Endodermal cell (in vitro differentiated cells): ENCODE measurements at regions not wholly inside any gene's neighbourhood (a gene's known extent, or its start where the extent isn't known, plus 50 kb on each side); places are given as distances from the start of the nearest gene placed in this dataset.

Experiments
- DNase-seq: peaks from one replicate; pipeline ENCODE4 v3.0.0-alpha.2; 2017
- H3K27ac ChIP-seq: 2 replicates; pipeline ENCODE4 v1.5.1; 2013; ENCODE audit warnings: mild to moderate bottlenecking, low read depth, low read length, moderate library complexity
- H3K27me3 ChIP-seq: 2 replicates; pipeline ENCODE4 v1.6.1; 2013; ENCODE audit warnings: mild to moderate bottlenecking, low read length, moderate library complexity; ENCODE audit not compliant: insufficient read depth, control insufficient read depth, poor library complexity, severe bottlenecking
- H3K36me3 ChIP-seq: 2 replicates; pipeline ENCODE4 v1.7.0; 2013; ENCODE audit warnings: mild to moderate bottlenecking, low read length, moderate library complexity; ENCODE audit not compliant: control insufficient read depth, insufficient read depth
- H3K4me1 ChIP-seq: one replicate; pipeline ENCODE4 v1.7.0; 2013; ENCODE audit warnings: low read length; ENCODE audit not compliant: control insufficient read depth, insufficient read depth
- H3K4me3 ChIP-seq: 2 replicates; pipeline ENCODE4 v1.5.1; 2013; ENCODE audit warnings: mild to moderate bottlenecking, low read length, moderate library complexity
- H3K9ac ChIP-seq: 2 replicates; pipeline ENCODE4 v1.6.1; 2013; ENCODE audit warnings: mild to moderate bottlenecking, low read length, moderate library complexity; ENCODE audit not compliant: poor library complexity, severe bottlenecking; ENCODE audit errors: extremely low read depth
- H3K9me3 ChIP-seq: 2 replicates; pipeline ENCODE4 v1.6.1; 2013; ENCODE audit warnings: mild to moderate bottlenecking, low read length, moderate library complexity; ENCODE audit not compliant: control insufficient read depth
- H3K27ac Mint-ChIP-seq: 2 replicates; pipeline ENCODE4 v1.8.0; 2020; ENCODE audit warnings: mixed read lengths
- H3K27me3 Mint-ChIP-seq: 2 replicates; pipeline ENCODE4 v1.8.0; 2021; ENCODE audit warnings: mild to moderate bottlenecking, mixed read lengths; ENCODE audit not compliant: insufficient read depth
- H3K36me3 Mint-ChIP-seq: 2 replicates; pipeline ENCODE4 v1.8.0; 2020; ENCODE audit warnings: low read depth, mixed read lengths
- H3K4me1 Mint-ChIP-seq: 2 replicates; pipeline ENCODE4 v1.8.0; 2020; ENCODE audit warnings: mixed read lengths
- H3K4me3 Mint-ChIP-seq: 2 replicates; pipeline ENCODE4 v1.8.0; 2020; ENCODE audit warnings: mild to moderate bottlenecking, moderate library complexity, mixed read lengths
- H3K9me3 Mint-ChIP-seq: 2 replicates; pipeline ENCODE4 v1.8.0; 2020; ENCODE audit warnings: mild to moderate bottlenecking, mixed read lengths
- WGBS, 2 experiments: methylation state at CpG; one replicate each; pipeline versions ENCODE4 v1.1.5 to v1.1.7; 2013; ENCODE audit warnings: missing lambda C conversion rate in 2 of 2, mixed read lengths in 1 of 2; ENCODE audit not compliant: insufficient coverage in 1 of 2, insufficient read length in 1 of 2; 5-methylcytosine and 5-hydroxymethylcytosine counted together
- TF ChIP-seq, protein P1 (sequence below): fragments of 200-600 bp; sonication (generic); conservative IDR thresholded peaks from 2 replicates; pipeline ENCODE4 v1.5.0; 2021; ENCODE audit warnings: antibody characterized with exemption, mild to moderate bottlenecking

DNA sequence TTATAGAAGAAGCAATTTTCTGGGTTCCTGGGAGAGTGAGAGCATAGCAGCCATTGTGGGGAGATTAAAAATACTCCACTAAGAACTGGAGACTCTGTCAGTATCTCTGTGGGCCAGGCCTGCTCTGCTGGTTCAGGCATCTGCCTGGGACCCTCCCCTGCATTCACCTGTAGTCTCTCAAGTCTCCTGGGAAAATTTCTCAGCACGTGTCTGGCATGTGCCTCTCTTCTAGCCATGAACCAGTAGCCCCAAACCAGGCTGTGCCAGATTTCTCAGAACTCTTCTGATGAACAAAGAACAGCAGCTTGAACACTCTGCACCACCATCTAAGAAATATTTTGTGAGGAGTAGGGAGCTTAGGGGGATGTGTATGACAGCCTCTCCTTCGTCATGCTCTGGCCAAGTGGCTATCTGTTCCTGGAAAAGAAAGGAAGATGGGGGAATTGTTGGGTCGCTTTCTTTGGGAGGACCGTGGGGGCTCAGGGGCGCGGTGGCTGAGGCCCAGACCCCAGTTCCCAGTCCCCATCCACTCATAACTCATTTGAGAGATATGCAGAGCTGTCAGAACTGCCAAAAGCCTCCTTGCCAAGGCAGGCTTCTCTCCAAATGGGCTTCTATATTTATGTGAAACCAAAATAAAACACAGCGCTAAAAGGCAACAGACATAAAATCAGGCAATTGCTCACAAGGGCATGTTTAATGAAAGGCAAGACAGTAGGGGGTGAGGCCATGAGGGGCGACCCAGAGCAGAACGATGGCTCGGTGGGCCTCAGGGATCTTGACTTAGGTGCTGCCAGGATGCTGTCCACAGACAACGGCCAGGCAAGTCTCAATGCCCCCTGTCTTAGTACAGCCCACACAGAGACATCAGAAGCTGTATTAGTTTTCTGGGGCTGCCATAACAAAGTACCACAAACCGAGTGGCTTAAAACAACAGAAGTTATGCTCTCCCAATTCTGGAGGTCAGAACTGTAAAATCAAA is 114.7 kb upstream of the TNP1 start:
- Histone ChIP-seq H3K4me3 (no peak overlapping the region), H3K9me3 (no peaks in the 10 kb centered on the region), H3K36me3 (no peaks in the 10 kb centered on the region), H3K27ac (no peak overlapping the region), H3K9ac (no peak overlapping the region), H3K27me3 (no peaks in the 10 kb centered on the region), H3K4me1 (no peaks in the 10 kb centered on the region)
- H3K4me1 Mint-ChIP-seq, result no peaks in the 10 kb centered on the region
- H3K27me3 Mint-ChIP-seq, result peaks cover 8% of the 10 kb centered on the region
- H3K36me3 Mint-ChIP-seq, result no peaks in the 10 kb centered on the region
- TF ChIP-seq, protein P1, sequence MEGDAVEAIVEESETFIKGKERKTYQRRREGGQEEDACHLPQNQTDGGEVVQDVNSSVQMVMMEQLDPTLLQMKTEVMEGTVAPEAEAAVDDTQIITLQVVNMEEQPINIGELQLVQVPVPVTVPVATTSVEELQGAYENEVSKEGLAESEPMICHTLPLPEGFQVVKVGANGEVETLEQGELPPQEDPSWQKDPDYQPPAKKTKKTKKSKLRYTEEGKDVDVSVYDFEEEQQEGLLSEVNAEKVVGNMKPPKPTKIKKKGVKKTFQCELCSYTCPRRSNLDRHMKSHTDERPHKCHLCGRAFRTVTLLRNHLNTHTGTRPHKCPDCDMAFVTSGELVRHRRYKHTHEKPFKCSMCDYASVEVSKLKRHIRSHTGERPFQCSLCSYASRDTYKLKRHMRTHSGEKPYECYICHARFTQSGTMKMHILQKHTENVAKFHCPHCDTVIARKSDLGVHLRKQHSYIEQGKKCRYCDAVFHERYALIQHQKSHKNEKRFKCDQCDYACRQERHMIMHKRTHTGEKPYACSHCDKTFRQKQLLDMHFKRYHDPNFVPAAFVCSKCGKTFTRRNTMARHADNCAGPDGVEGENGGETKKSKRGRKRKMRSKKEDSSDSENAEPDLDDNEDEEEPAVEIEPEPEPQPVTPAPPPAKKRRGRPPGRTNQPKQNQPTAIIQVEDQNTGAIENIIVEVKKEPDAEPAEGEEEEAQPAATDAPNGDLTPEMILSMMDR, result no peak
- H3K4me3 Mint-ChIP-seq, result no peak overlapping the region
- peaks cover 12% of the 10 kb centered on the region for H3K9me3 Mint-ChIP-seq
- WGBS, 2 experiments, result 94 to 97% methylated on average over 5 to 12 of the region's 12 CpGs
- no peak overlapping the region for H3K27ac Mint-ChIP-seq
- no peak for DNase-seq

DNA sequence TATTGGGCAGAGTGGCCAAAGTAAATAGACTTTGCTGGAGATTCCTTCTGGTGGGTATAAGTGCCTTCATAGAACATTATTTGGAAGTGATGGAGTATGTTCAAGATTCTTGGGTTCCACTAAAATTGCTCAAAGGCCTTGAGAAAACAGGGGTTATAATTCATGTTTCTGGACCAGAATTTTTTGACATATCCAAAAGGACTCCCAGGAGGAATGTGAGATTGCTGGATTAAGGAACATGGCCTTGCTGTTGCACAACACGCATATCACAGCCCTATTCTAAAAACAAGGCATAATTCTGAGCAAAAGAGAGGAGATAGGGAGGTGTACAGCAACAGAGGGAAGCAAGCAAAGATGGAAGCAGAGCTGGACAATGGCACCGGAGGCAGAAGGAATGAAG is 111.7 kb upstream of the TNP1 start:
- DNase-seq, result no peak
- 92 to 97% methylated on average over 1 to 2 of the region's 2 CpGs for WGBS, 2 experiments
- no peaks in the 10 kb centered on the region for H3K36me3 ChIP-seq
- H3K4me3 ChIP-seq, result no peak overlapping the region
- H3K9ac ChIP-seq, result no peak overlapping the region
- no peaks in the 10 kb centered on the region for H3K4me1 ChIP-seq
- TF ChIP-seq, protein P1, result no peak
- H3K27ac ChIP-seq, result no peak overlapping the region
- Mint-ChIP-seq H3K36me3 (no peaks in the 10 kb centered on the region), H3K27me3 (peaks cover 16% of the 10 kb centered on the region), H3K4me3 (no peak overlapping the region), H3K9me3 (no peaks in the 10 kb centered on the region), H3K4me1 (no peaks in the 10 kb centered on the region), H3K27ac (no peak overlapping the region)
- no peaks in the 10 kb centered on the region for H3K27me3 ChIP-seq
- H3K9me3 ChIP-seq, result no peaks in the 10 kb centered on the region

DNA sequence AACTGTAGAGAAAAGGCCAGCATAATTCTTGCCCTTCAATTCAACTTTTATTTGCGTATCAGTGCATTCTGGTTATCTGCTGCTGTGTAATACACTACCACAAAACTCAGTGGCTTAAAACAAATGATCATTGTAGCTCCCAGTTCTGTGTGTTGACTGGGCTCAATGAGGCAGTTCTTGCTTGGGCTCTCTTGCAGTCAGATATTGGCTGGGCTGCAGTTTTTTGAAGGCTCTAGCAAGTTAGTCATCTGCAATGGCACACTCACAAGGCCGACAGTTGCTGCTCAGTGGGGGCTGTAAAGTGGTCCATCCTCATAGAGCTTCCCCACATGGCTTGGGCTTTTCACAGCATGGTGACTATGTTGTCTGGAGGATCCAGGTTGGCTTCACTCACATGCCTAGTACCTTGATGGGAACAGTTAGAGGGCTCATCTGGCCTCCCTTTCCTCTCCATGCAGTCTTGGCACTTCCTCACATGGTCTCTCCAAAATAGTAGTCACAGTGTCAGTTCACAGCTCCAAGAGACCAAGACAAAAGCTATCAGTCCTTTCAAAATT is 110.6 kb upstream of the TNP1 start:
- DNase-seq, result no peak
- Histone ChIP-seq H3K9ac (no peak overlapping the region), H3K27me3 (no peaks in the 10 kb centered on the region), H3K9me3 (no peaks in the 10 kb centered on the region), H3K27ac (no peak overlapping the region), H3K4me1 (no peaks in the 10 kb centered on the region), H3K36me3 (no peaks in the 10 kb centered on the region), H3K4me3 (no peak overlapping the region)
- WGBS, 2 experiments, result 80 to 100% methylated on average over 2 of the region's 2 CpGs
- Mint-ChIP-seq H3K36me3 (no peaks in the 10 kb centered on the region), H3K9me3 (no peaks in the 10 kb centered on the region), H3K27ac (no peak overlapping the region), H3K4me1 (no peaks in the 10 kb centered on the region), H3K27me3 (peaks cover 16% of the 10 kb centered on the region), H3K4me3 (no peak overlapping the region)
- TF ChIP-seq, protein P1, result no peak
